Gastrocnemius medialis (tissue), 4 donors: ENCODE measurements at regions not wholly inside any gene's neighbourhood (a gene's known extent, or its start where the extent isn't known, plus 50 kb on each side); places are given as distances from the start of the nearest gene placed in this dataset.

ENCODE experiments used
- POLR2A ChIP-seq, 2 donors: fragments of 450-650 bp; IDR thresholded peaks; one replicate each; pipeline ENCODE4 v1.6.1; 2017; ENCODE audit warnings: antibody characterized with exemption in 2 of 2, mild to moderate bottlenecking in 2 of 2, moderate library complexity in 2 of 2
- TF ChIP-seq, protein P1 (sequence below), 5 experiments: fragments of 450-650 bp in 3 of 5; fragments of 200-600 bp in 2 of 5; sonication (generic) in 2 of 5; IDR thresholded peaks in 4 of 5; conservative IDR thresholded peaks in 1 of 5; 1 replicate in 4 of 5; 2 replicates in 1 of 5; pipeline ENCODE4 v1.5.1; 2016 to 2019; ENCODE audit warnings: antibody characterized with exemption in 5 of 5, mild to moderate bottlenecking in 3 of 5, moderate library complexity in 3 of 5

DNA sequence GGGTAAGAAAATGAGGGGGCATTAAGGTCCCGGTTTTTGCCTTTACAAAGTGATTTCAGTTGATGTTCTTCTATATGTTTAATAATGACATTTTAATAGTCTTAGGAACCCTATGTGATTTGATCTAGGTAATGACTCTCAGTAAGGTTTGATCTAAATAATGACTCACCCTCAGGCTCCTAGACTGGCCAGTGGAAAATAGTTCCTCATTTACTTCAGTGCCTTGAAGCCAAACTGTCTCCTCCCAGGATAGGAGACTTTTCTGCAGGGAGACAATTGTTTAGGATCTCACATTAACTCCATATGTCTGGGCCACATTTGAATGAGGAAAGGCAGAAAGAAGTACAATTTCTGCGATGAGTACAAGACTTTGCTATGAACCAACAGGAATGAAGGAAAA lies 1331.9 kb downstream of the XPNPEP1 start:
- TF ChIP-seq, protein P1, sequence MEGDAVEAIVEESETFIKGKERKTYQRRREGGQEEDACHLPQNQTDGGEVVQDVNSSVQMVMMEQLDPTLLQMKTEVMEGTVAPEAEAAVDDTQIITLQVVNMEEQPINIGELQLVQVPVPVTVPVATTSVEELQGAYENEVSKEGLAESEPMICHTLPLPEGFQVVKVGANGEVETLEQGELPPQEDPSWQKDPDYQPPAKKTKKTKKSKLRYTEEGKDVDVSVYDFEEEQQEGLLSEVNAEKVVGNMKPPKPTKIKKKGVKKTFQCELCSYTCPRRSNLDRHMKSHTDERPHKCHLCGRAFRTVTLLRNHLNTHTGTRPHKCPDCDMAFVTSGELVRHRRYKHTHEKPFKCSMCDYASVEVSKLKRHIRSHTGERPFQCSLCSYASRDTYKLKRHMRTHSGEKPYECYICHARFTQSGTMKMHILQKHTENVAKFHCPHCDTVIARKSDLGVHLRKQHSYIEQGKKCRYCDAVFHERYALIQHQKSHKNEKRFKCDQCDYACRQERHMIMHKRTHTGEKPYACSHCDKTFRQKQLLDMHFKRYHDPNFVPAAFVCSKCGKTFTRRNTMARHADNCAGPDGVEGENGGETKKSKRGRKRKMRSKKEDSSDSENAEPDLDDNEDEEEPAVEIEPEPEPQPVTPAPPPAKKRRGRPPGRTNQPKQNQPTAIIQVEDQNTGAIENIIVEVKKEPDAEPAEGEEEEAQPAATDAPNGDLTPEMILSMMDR (IDR thresholded peaks at IDR 0.05 in 4 of 5, conservative IDR thresholded peaks at IDR 0.05 in 1 of 5): no peak
- no peak for TF ChIP-seq POLR2A (IDR thresholded peaks at IDR 0.05)
